D721Med (cell line): ENCODE measurements at regions not wholly inside any gene's neighbourhood (a gene's known extent, or its start where the extent isn't known, plus 50 kb on each side); places are given as distances from the start of the nearest gene placed in this dataset.
"Not testable (repeated sequence)": the region's sequence is repeated elsewhere in the genome, so short reads cannot be mapped to it uniquely, and the experiment has no call there.

Experiments used
- DNase-seq: peaks from one replicate; pipeline ENCODE4 v3.0.0; 2011; ENCODE audit warnings: low spot score; ENCODE audit not compliant: insufficient read length
- FAIRE-seq: peaks from 2 replicates; lab custom pipeline; 2011; peaks lifted over from hg19 to GRCh38; lab: Jason Lieb, UNC
- TF ChIP-seq, protein P1 (sequence below): IDR thresholded peaks from 2 replicates; pipeline ENCODE4 v1.5.1; 2012; ENCODE audit warnings: mild to moderate bottlenecking, control low read depth; ENCODE audit not compliant: insufficient read depth; ENCODE audit errors: missing control alignments

GRCh38 chr3:39637807-39638206 is 170.3 kb downstream of the MOBP start:
- TF ChIP-seq, protein P1, sequence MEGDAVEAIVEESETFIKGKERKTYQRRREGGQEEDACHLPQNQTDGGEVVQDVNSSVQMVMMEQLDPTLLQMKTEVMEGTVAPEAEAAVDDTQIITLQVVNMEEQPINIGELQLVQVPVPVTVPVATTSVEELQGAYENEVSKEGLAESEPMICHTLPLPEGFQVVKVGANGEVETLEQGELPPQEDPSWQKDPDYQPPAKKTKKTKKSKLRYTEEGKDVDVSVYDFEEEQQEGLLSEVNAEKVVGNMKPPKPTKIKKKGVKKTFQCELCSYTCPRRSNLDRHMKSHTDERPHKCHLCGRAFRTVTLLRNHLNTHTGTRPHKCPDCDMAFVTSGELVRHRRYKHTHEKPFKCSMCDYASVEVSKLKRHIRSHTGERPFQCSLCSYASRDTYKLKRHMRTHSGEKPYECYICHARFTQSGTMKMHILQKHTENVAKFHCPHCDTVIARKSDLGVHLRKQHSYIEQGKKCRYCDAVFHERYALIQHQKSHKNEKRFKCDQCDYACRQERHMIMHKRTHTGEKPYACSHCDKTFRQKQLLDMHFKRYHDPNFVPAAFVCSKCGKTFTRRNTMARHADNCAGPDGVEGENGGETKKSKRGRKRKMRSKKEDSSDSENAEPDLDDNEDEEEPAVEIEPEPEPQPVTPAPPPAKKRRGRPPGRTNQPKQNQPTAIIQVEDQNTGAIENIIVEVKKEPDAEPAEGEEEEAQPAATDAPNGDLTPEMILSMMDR, result peak; percentile 19
- DNase-seq, result no peak
- FAIRE-seq, result no peak

DNA sequence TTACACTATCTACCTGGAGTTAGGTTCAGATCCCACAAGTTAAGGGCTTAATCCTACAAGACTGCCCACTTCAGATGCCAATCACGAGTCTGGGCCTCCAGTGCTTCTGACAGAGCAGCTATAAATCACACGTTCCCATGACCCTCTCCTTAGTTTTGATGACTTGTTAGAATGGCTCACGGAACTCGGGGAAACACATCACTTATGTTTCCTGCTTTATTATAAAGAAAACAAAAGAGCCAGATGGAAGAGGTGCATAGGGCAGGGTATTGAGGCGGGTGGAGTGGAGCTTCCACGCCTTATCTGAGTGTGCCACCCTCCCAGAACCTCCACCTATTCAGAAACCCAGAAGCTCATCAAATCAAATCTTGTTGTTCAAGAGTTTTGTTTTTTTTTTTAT is 170.8 kb downstream of the MOBP start:
- TF ChIP-seq, protein P1, result no peak
- no peak for FAIRE-seq

DNA sequence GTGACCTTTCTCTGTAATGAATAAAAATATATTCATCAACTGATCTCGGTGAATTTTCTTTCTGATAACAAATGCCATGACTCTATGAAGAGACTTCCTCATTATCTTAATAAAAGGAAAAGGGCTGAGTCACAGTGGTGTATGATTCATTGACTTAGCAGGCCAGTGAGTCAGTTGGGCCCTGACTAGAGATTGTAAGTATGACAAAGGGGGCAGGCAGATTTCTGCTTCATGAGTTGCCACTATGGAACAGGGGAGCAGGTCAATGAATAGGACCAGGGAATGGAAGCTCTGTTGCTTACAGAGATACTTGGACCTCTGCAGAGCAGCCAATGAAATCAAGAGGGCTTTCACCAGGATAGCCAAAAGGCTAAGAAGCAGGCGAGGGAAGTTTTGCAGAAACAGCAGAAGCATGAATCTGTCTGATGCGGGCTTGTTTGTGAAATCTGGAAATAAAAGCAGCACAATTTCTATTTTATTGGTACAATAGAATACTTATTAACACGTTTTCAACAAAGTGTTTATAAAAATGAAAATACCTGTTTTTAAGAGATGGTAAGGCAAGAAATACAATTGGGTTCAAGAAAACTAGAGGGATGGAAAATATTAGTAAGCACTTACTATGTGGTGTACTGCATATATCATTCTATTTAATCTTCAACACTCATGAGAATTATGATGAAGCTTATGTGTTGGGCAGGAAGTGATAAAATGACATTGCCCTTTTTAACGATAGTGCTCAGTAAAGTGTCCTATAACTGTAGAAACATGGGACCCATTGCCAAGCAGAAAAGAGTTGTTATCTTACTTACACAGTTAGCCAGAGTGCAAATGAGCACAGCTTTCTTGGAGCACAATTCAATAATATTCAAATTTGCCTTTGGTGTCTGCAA is 169.8 kb upstream of the MYRIP start:
- FAIRE-seq, result no peak
- TF ChIP-seq, protein P1, result no peak

More for the DNA sequence above, 170.8 kb downstream of the MOBP start:
- no peak for DNase-seq

GRCh38 chr3:39641274-39641673 is 168.1 kb upstream of the MYRIP start:
- FAIRE-seq (no peak), DNase-seq (no peak)
- TF ChIP-seq, protein P1, result no peak

More for the DNA sequence above, 169.8 kb upstream of the MYRIP start:
- no peak for DNase-seq

GRCh38 chr3:39644176-39644575 is 165.2 kb upstream of the MYRIP start:
- TF ChIP-seq, protein P1, result no peak
- FAIRE-seq, result no peak
- DNase-seq, result no peak

- DNase-seq, FAIRE-seq: not testable (repeated sequence)
Measured at GRCh38 chr3:39651256-39651655, 158.2 kb upstream of the MYRIP start.

- FAIRE-seq, result no peak
- TF ChIP-seq, protein P1, result no peak
- no peak for DNase-seq
Measured at GRCh38 chr3:39651993-39652739, 157.2 kb upstream of the MYRIP start.

DNA sequence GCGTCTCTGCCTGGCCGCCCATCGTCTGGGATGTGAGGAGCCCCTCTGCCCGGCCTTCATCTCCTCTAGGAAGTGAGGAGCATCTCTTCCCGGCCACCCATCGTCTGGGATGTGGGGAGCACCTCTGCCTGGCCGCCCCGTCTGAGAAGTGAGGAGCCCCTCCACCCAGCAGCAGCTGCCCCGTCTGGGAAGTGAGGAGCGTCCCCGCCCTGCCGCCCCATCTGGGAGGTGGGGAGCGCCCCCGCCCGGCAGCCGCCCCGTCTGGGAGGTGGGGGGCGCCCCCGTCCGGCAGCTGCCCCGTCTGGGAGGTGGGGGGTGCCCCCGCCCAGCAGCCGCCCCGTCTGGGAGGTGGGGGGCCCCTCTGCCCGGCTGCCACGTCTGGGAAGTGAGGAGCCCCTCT is 153.7 kb upstream of the MYRIP start:
- DNase-seq, FAIRE-seq: not testable (repeated sequence)
